Left lobe of liver (tissue), 2 donors: ENCODE measurements at regions not wholly inside any gene's neighbourhood (a gene's known extent, or its start where the extent isn't known, plus 50 kb on each side); places are given as distances from the start of the nearest gene placed in this dataset.
"Not testable (repeated sequence)": the region's sequence is repeated elsewhere in the genome, so short reads cannot be mapped to it uniquely, and the experiment has no call there.

Source experiments
- ATAC-seq: fragments of 200-7000 bp; cut with Tn5 transposase; one replicate; pipeline ENCODE4 v1.9.1; 2020; ENCODE audit warnings: mild to moderate bottlenecking, moderate library complexity
- DNase-seq: peaks from one replicate; pipeline ENCODE4 v3.0.0-alpha.2; 2020; ENCODE audit warnings: low spot score
- donor health status: DM: no; HTN: no; CAD: no; lungs with moderate emphysema.
- donor health status: DM: no; HTN: yes; CAD: no.

- ATAC-seq, result no peak
- no peak for DNase-seq
Observed at GRCh38 chr3:88775026-88775690, 332.3 kb upstream of the EPHA3 start.

GRCh38 chr3:88779482-88779881 is 327.9 kb upstream of the EPHA3 start:
- no peak for ATAC-seq

GRCh38 chr3:88784925-88785324 is 322.5 kb upstream of the EPHA3 start:
- ATAC-seq (no peak), DNase-seq (no peak)

More at GRCh38 chr3:88779482-88779881, 327.9 kb upstream of the EPHA3 start:
- no peak for DNase-seq

- DNase-seq (no peak), ATAC-seq (no peak)
Observed at GRCh38 chr3:88785841-88786240, 321.6 kb upstream of the EPHA3 start.

GRCh38 chr3:88795503-88795902 is 311.9 kb upstream of the EPHA3 start:
- no peak for DNase-seq
- no peak for ATAC-seq

GRCh38 chr3:88807491-88808105 is 299.8 kb upstream of the EPHA3 start:
- DNase-seq (no peak), ATAC-seq (no peak)

- DNase-seq, result no peak
Observed at GRCh38 chr3:88809993-88810392, 297.4 kb upstream of the EPHA3 start.

GRCh38 chr3:88810455-88810854 is 297.0 kb upstream of the EPHA3 start:
- ATAC-seq, result no peak
- DNase-seq, result no peak

More at GRCh38 chr3:88809993-88810392, 297.4 kb upstream of the EPHA3 start:
- ATAC-seq, result no peak

GRCh38 chr3:88811096-88811495 is 296.3 kb upstream of the EPHA3 start:
- no peak for ATAC-seq
- no peak for DNase-seq

GRCh38 chr3:88812576-88812975 is 294.8 kb upstream of the EPHA3 start:
- no peak for ATAC-seq
- DNase-seq, result no peak

GRCh38 chr3:88816445-88816844 is 291.0 kb upstream of the EPHA3 start:
- DNase-seq, result no peak
- no peak for ATAC-seq

- ATAC-seq (no peak), DNase-seq (no peak)
Observed at GRCh38 chr3:88824666-88825564, 282.5 kb upstream of the EPHA3 start.

GRCh38 chr3:88828466-88828865 is 279.0 kb upstream of the EPHA3 start:
- DNase-seq (no peak), ATAC-seq (no peak)

GRCh38 chr3:88852606-88853005 is 254.8 kb upstream of the EPHA3 start:
- DNase-seq (no peak), ATAC-seq (no peak)

- ATAC-seq (no peak), DNase-seq (no peak)
Observed at GRCh38 chr3:88863196-88863595, 244.2 kb upstream of the EPHA3 start.

- no peak for DNase-seq
- ATAC-seq, result no peak
Observed at GRCh38 chr3:88876724-88877123, 230.7 kb upstream of the EPHA3 start.

GRCh38 chr3:88879905-88880304 is 227.5 kb upstream of the EPHA3 start:
- no peak for DNase-seq

GRCh38 chr3:88882121-88882520 is 225.3 kb upstream of the EPHA3 start:
- ATAC-seq (no peak), DNase-seq (no peak)

More at GRCh38 chr3:88879905-88880304, 227.5 kb upstream of the EPHA3 start:
- no peak for ATAC-seq

- not testable (repeated sequence) for DNase-seq, ATAC-seq
Observed at GRCh38 chr3:88886624-88887023, 220.8 kb upstream of the EPHA3 start.

GRCh38 chr3:88896026-88896425 is 211.4 kb upstream of the EPHA3 start:
- DNase-seq, result no peak
- no peak for ATAC-seq

GRCh38 chr3:88912294-88912877 is 195.0 kb upstream of the EPHA3 start:
- no peak for ATAC-seq
- DNase-seq, result no peak
